Activated naive CD8-positive, alpha-beta T cell treated with anti-CD3 and anti-CD28 coated beads for 36 hours (primary cell): ENCODE measurements at regions not wholly inside any gene's neighbourhood (a gene's known extent, or its start where the extent isn't known, plus 50 kb on each side); places are given as distances from the start of the nearest gene placed in this dataset.
"Not testable (repeated sequence)": the region's sequence is repeated elsewhere in the genome, so short reads cannot be mapped to it uniquely, and the experiment has no call there.

ENCODE experiments used
- DNase-seq: peaks from one replicate; pipeline ENCODE4 v3.0.0; 2021
- H3K27ac Mint-ChIP-seq: one replicate; pipeline ENCODE4 v1.8.0; 2022; ENCODE audit warnings: mild to moderate bottlenecking, moderate library complexity, mixed read lengths
- H3K27me3 Mint-ChIP-seq: one replicate; pipeline ENCODE4 v1.8.0; 2022; ENCODE audit warnings: mild to moderate bottlenecking, mixed read lengths
- H3K36me3 Mint-ChIP-seq: one replicate; pipeline ENCODE4 v1.8.0; 2021; ENCODE audit warnings: mild to moderate bottlenecking, mixed read lengths
- H3K4me1 Mint-ChIP-seq: one replicate; pipeline ENCODE4 v1.8.0; 2021; ENCODE audit warnings: mixed read lengths
- H3K4me3 Mint-ChIP-seq: one replicate; pipeline ENCODE4 v1.8.0; 2022; ENCODE audit warnings: mild to moderate bottlenecking, moderate library complexity, mixed read lengths
- H3K9me3 Mint-ChIP-seq: one replicate; pipeline ENCODE4 v1.8.0; 2022; ENCODE audit warnings: mixed read lengths

- no peak for DNase-seq
- no peak overlapping the region for H3K27ac Mint-ChIP-seq
- no peak overlapping the region for H3K4me3 Mint-ChIP-seq
- H3K4me1 Mint-ChIP-seq: peaks cover 13% of the 10 kb centered on the region
- no peaks in the 10 kb centered on the region for H3K36me3 Mint-ChIP-seq
- no peaks in the 10 kb centered on the region for H3K27me3 Mint-ChIP-seq
- H3K9me3 Mint-ChIP-seq: no peaks in the 10 kb centered on the region
Measured at GRCh38 chr1:181180407-181181031, 92.0 kb downstream of the IER5 start.

GRCh38 chr1:181181792-181182585, 93.5 kb downstream of the IER5 start:
- Mint-ChIP-seq H3K4me3 (no peak overlapping the region), H3K27me3 (no peaks in the 10 kb centered on the region), H3K27ac (no peak overlapping the region), H3K36me3 (no peaks in the 10 kb centered on the region), H3K4me1 (peaks cover 13% of the 10 kb centered on the region), H3K9me3 (no peaks in the 10 kb centered on the region)
- no peak for DNase-seq

DNA sequence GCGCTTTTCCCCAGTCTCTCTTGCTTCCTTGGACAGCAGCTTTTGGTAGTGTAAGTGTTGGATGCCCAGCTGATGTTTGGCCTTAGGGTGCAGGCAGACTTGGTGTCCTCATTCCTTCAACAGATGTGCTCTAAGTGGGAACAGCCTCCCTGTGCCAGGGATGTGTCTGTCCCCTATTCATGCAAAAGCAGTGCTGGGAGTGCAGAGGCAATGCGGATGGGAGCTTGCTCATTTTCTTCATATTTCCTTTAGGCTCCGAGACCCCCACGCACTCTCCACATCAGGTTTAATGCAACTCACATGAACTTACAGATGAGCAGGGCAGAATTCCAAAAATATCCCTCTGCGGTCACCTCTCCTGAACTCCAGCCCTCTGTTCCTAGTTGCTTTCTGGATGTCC, 96.1 kb downstream of the IER5 start:
- Mint-ChIP-seq H3K4me1 (peaks cover 10% of the 10 kb centered on the region), H3K27me3 (no peaks in the 10 kb centered on the region), H3K36me3 (no peaks in the 10 kb centered on the region)

GRCh38 chr1:181185461-181185860, 97.0 kb downstream of the IER5 start:
- no peak overlapping the region for H3K27ac Mint-ChIP-seq

More for the DNA sequence above, 96.1 kb downstream of the IER5 start:
- DNase-seq: no peak
- Mint-ChIP-seq H3K4me3 (no peak overlapping the region), H3K27ac (no peak overlapping the region), H3K9me3 (no peaks in the 10 kb centered on the region)

GRCh38 chr1:181186133-181186532, 97.6 kb downstream of the IER5 start:
- not testable (repeated sequence) for H3K9me3 Mint-ChIP-seq, DNase-seq, H3K36me3 Mint-ChIP-seq, H3K27me3 Mint-ChIP-seq, H3K27ac Mint-ChIP-seq, H3K4me3 Mint-ChIP-seq, H3K4me1 Mint-ChIP-seq

More at GRCh38 chr1:181185461-181185860, 97.0 kb downstream of the IER5 start:
- Mint-ChIP-seq H3K27me3 (no peaks in the 10 kb centered on the region), H3K36me3 (no peaks in the 10 kb centered on the region), H3K9me3 (no peaks in the 10 kb centered on the region), H3K4me1 (peaks cover 3% of the 10 kb centered on the region), H3K4me3 (no peak overlapping the region)
- DNase-seq: no peak

GRCh38 chr1:181187337-181188126, 99.0 kb downstream of the IER5 start:
- DNase-seq: no peak
- H3K27ac Mint-ChIP-seq: no peak overlapping the region
- H3K4me3 Mint-ChIP-seq: no peak overlapping the region
- no peaks in the 10 kb centered on the region for H3K9me3 Mint-ChIP-seq
- H3K4me1 Mint-ChIP-seq: peaks cover 2% of the 10 kb centered on the region
- no peaks in the 10 kb centered on the region for H3K36me3 Mint-ChIP-seq
- no peaks in the 10 kb centered on the region for H3K27me3 Mint-ChIP-seq

- Mint-ChIP-seq H3K36me3 (no peaks in the 10 kb centered on the region), H3K27ac (no peak overlapping the region), H3K9me3 (no peaks in the 10 kb centered on the region), H3K4me1 (peaks cover 2% of the 10 kb centered on the region), H3K4me3 (no peak overlapping the region), H3K27me3 (no peaks in the 10 kb centered on the region)
- no peak for DNase-seq
Measured at GRCh38 chr1:181189245-181189644, 100.7 kb downstream of the IER5 start.

- H3K27me3 Mint-ChIP-seq: no peaks in the 10 kb centered on the region
- H3K36me3 Mint-ChIP-seq: no peaks in the 10 kb centered on the region
- peak; percentile 81 for DNase-seq
- no peaks in the 10 kb centered on the region for H3K9me3 Mint-ChIP-seq
- H3K27ac Mint-ChIP-seq: no peak overlapping the region
- H3K4me1 Mint-ChIP-seq: peaks cover 2% of the 10 kb centered on the region
- H3K4me3 Mint-ChIP-seq: no peak overlapping the region
Measured at GRCh38 chr1:181189691-181190363, 101.3 kb downstream of the IER5 start.

DNA sequence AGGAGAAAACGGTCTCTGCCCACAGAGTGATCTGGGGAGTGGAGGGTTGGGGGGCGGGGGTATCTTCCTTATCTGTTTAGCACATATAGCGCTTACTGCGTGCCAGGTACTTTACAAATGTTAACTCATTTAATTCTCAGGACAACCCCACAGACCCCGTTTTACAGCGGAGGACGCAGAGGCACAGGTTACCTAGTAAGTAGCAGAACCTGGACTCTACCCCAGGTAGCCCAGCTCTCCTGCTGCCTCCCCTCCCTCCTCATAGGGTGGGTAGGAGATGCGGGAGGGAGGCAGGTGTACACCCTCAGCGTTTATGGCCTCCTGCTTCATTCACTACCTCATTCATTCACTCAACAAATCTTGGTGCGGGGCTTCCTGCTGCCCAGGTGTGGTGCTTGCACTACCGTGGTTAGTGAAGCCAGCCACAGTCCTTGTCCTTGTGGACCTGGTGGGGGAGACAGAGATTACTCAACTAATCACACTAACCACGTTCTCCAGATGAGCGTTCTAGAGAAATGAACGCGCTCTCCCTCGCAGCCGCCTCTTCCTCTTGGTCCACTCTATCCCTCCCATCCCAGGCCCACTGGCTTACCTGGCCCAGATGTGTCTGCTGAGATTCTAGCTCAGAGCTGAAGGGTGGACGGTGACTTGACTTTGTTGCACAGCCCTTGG, 102.0 kb downstream of the IER5 start:
- no peak for DNase-seq
- Mint-ChIP-seq H3K27me3 (no peaks in the 10 kb centered on the region), H3K27ac (no peak overlapping the region), H3K4me3 (no peak overlapping the region), H3K9me3 (no peaks in the 10 kb centered on the region), H3K4me1 (peaks cover 2% of the 10 kb centered on the region), H3K36me3 (no peaks in the 10 kb centered on the region)

DNA sequence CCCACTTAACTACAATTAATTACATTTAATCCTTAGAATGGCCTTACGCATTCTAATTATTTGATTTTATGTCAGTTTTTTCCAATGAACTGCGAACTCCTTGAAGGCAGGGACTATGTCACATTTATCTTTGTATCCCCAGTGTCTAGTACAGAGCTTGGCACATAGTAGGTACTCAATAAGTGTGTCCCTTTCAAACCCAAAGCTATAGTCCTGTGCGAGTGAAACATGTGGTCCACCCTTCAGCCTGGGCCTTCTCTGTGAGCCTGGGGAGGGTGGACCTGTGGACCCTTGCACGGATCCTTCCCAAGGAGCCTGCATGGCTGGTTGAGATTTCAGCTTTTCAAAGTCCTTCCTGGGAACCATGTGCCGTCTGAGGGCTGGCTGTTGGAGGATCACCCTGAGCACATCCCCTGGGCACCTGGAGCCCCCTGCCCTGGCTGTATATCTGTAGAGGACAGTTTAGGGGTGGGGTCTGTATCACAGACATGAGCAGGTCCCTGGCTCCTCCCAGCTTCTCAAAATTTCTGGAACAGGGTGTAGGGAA, 103.1 kb downstream of the IER5 start:
- H3K4me3 Mint-ChIP-seq: no peak overlapping the region
- H3K27me3 Mint-ChIP-seq: no peaks in the 10 kb centered on the region
- DNase-seq: no peak
- H3K36me3 Mint-ChIP-seq: no peaks in the 10 kb centered on the region
- peaks cover 2% of the 10 kb centered on the region for H3K4me1 Mint-ChIP-seq
- no peaks in the 10 kb centered on the region for H3K9me3 Mint-ChIP-seq
- H3K27ac Mint-ChIP-seq: no peak overlapping the region

DNA sequence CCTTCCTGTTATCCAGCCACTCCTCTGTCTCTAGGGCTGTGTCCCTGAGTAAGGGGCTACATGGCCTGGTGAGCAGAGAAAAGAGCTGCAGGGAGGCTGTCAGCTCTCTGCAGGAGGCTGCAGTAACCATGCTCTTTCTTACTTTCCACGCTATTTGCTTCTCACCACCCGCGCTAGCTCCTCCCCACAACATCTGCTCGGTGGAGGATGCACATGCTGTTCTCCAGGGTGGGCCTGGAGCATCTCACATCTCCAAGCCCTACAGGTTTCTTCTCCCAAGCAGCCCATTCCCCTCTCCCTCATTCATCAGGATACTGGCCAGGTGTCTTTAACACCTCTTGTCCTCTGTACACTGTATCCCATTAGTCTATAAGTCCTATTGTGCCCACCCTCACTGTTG, 103.8 kb downstream of the IER5 start:
- no peak for DNase-seq
- Mint-ChIP-seq H3K9me3 (no peaks in the 10 kb centered on the region), H3K4me3 (no peak overlapping the region), H3K27ac (no peak overlapping the region), H3K4me1 (peaks cover 2% of the 10 kb centered on the region), H3K27me3 (no peaks in the 10 kb centered on the region), H3K36me3 (no peaks in the 10 kb centered on the region)

DNA sequence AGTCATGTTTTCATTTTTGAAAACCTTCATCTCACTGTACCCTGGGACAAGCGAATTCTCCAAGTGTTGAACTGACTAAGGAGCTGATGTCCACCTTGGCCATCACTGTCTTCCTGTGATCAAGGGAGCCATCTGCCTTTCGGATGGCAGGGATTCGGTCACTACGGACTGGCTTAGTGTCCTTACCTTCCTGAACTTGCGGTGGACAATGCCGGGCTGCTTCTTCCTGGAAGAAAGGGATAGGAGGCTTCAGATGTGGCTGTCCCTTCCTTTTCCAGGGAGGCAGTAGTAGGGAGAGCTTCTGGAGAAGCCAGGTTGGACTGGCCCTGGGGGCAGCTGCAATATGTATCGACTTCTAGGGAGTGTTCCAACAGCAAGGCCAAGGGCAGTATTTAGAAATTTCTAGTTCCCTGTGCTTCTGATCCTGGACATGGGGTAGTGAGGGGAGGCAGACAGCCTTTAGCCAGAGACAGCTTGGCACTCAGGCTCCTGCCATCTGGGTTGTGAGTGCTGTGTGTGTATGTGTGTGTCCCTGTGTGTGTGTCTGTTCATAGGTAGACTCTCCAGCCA, 114.6 kb downstream of the IER5 start:
- Mint-ChIP-seq H3K27me3 (no peaks in the 10 kb centered on the region), H3K27ac (no peak overlapping the region), H3K4me3 (no peak overlapping the region), H3K36me3 (no peaks in the 10 kb centered on the region), H3K9me3 (peaks cover 2% of the 10 kb centered on the region), H3K4me1 (no peaks in the 10 kb centered on the region)
- no peak for DNase-seq

GRCh38 chr1:181204530-181204929, 116.0 kb downstream of the IER5 start:
- Mint-ChIP-seq H3K36me3 (no peaks in the 10 kb centered on the region), H3K27me3 (no peaks in the 10 kb centered on the region), H3K27ac (no peak overlapping the region), H3K4me3 (no peak overlapping the region), H3K9me3 (peaks cover 2% of the 10 kb centered on the region), H3K4me1 (no peaks in the 10 kb centered on the region)
- DNase-seq: no peak

GRCh38 chr1:181205901-181206300, 117.4 kb downstream of the IER5 start:
- Mint-ChIP-seq H3K4me3 (no peak overlapping the region), H3K36me3 (no peaks in the 10 kb centered on the region), H3K9me3 (no peaks in the 10 kb centered on the region)

More at GRCh38 chr1:181205901-181206300, 117.4 kb downstream of the IER5 start:
- H3K27me3 Mint-ChIP-seq: no peaks in the 10 kb centered on the region
- no peaks in the 10 kb centered on the region for H3K4me1 Mint-ChIP-seq
- H3K27ac Mint-ChIP-seq: no peak overlapping the region
- no peak for DNase-seq
